H1 (cell line): ENCODE measurements at regions not wholly inside any gene's neighbourhood (a gene's known extent, or its start where the extent isn't known, plus 50 kb on each side); places are given as distances from the start of the nearest gene placed in this dataset.

Source experiments
- CTCF ChIA-PET: fragments of 300-600 bp; sonication (Branson Sonifier 250); formaldehyde crosslinking; loops from one replicate; lab custom pipeline; 2021; ENCODE audit not compliant: partially characterized antibody; lab: Charles Lee
- POLR2A ChIA-PET: fragments of 300-600 bp; sonication (Branson Sonifier 250); formaldehyde crosslinking; loops from one replicate; lab custom pipeline; 2021; ENCODE audit warnings: inconsistent platforms; ENCODE audit not compliant: partially characterized antibody; lab: Charles Lee
- DNase-seq, 2 experiments: peaks; one replicate each; pipeline versions ENCODE4 v3.0.0 to v3.0.0-alpha.2; 2010 to 2022; ENCODE audit warnings: low spot score in 2 of 2, low read depth in 1 of 2, mixed read lengths in 1 of 2
- FAIRE-seq: peaks from 2 replicates; lab custom pipeline; 2011; peaks lifted over from hg19 to GRCh38; lab: Jason Lieb, UNC
- H2AFZ ChIP-seq: 2 replicates; pipeline ENCODE4 v1.8.1; 2012; ENCODE audit warnings: low read length, inconsistent platforms
- H2AK5ac ChIP-seq: 2 replicates; pipeline ENCODE4 v1.6.1; 2013; ENCODE audit warnings: low read depth, low read length
- H2BK120ac ChIP-seq: replicated peaks from 2 replicates; pipeline ENCODE3; 2013; ENCODE audit warnings: low read depth, low read length, inconsistent platforms
- H2BK12ac ChIP-seq: 2 replicates; pipeline ENCODE4 v1.6.1; 2013; ENCODE audit warnings: low read depth, low read length
- H2BK15ac ChIP-seq: 2 replicates; pipeline ENCODE4 v1.6.1; 2013; ENCODE audit warnings: low read length
- H2BK20ac ChIP-seq: 2 replicates; pipeline ENCODE4 v1.6.1; 2013; ENCODE audit warnings: low read length
- H2BK5ac ChIP-seq: 2 replicates; pipeline ENCODE4 v1.6.1; 2013; ENCODE audit warnings: low read depth, low read length
- H3K14ac ChIP-seq: 2 replicates; pipeline ENCODE4 v1.6.1; 2013; ENCODE audit warnings: inconsistent platforms; ENCODE audit not compliant: insufficient read length
- H3K18ac ChIP-seq: 2 replicates; pipeline ENCODE4 v1.6.1; 2013; ENCODE audit warnings: low read length; ENCODE audit errors: extremely low read depth
- H3K23ac ChIP-seq: 2 replicates; pipeline ENCODE4 v1.6.1; 2013; ENCODE audit warnings: inconsistent platforms; ENCODE audit not compliant: insufficient read length
- H3K23me2 ChIP-seq: 2 replicates; pipeline ENCODE4 v1.6.1; 2013; ENCODE audit warnings: low read depth, low read length
- H3K27ac ChIP-seq: 2 replicates; pipeline ENCODE4 v1.6.1; 2011; ENCODE audit warnings: low read depth, low read length, inconsistent platforms
- H3K27me3 ChIP-seq, 4 experiments: replicated peaks in 1 of 4; 1 replicate in 1 of 4; 2 replicates in 3 of 4; pipeline versions ENCODE4 v1.6.1 to v1.8.1; 2011 to 2013; ENCODE audit warnings: low read length in 3 of 4, mild to moderate bottlenecking in 3 of 4, inconsistent platforms in 2 of 4, mixed read lengths in 2 of 4, moderate library complexity in 1 of 4; ENCODE audit not compliant: control insufficient read depth in 3 of 4, insufficient read depth in 3 of 4; ENCODE audit errors: extremely low read depth in 1 of 4
- H3K36me3 ChIP-seq, 4 experiments: 2 replicates each; pipeline versions ENCODE4 v1.6.1 to v1.8.1; 2011 to 2013; ENCODE audit warnings: mild to moderate bottlenecking in 4 of 4, low read length in 3 of 4, moderate library complexity in 2 of 4, control low read depth in 1 of 4, inconsistent platforms in 1 of 4; ENCODE audit not compliant: insufficient read depth in 4 of 4, control insufficient read depth in 2 of 4
- H3K4ac ChIP-seq: replicated peaks from 2 replicates; pipeline ENCODE3; 2013; ENCODE audit warnings: low read length, low read depth, mixed read lengths, inconsistent platforms; ENCODE audit not compliant: insufficient read length
- H3K4me1 ChIP-seq, 4 experiments: replicated peaks in 1 of 4; 1 replicate in 1 of 4; 2 replicates in 3 of 4; pipeline versions ENCODE4 v1.6.1 to v1.8.1; 2011 to 2013; ENCODE audit warnings: low read length in 3 of 4, inconsistent platforms in 2 of 4, mixed read lengths in 1 of 4; ENCODE audit not compliant: insufficient read depth in 4 of 4, control insufficient read depth in 3 of 4
- H3K4me2 ChIP-seq, 2 experiments: 2 replicates each; pipeline versions ENCODE4 v1.6.1 to v1.8.1; 2011 to 2013; ENCODE audit warnings: low read depth in 2 of 2, low read length in 2 of 2, control low read depth in 1 of 2, inconsistent platforms in 1 of 2, mild to moderate bottlenecking in 1 of 2; ENCODE audit not compliant: insufficient read depth in 1 of 2
- H3K4me3 ChIP-seq, 4 experiments: fragments of 200-600, 300-600 bp in 1 of 4; sonication (generic), shearing (Covaris generic), sonication (Bioruptor Twin) in 1 of 4; 2 replicates each; pipeline versions ENCODE4 v1.5.1 to v1.8.1; 2011 to 2016; ENCODE audit warnings: low read length in 4 of 4, low read depth in 3 of 4, control low read depth in 2 of 4, inconsistent platforms in 2 of 4, mild to moderate bottlenecking in 2 of 4, mixed read lengths in 1 of 4, moderate library complexity in 1 of 4; ENCODE audit not compliant: insufficient read depth in 2 of 4; ENCODE audit errors: extremely low read depth in 1 of 4
- H3K56ac ChIP-seq: replicated peaks from 2 replicates; pipeline ENCODE3; 2013; ENCODE audit warnings: low read depth, mild to moderate bottlenecking, mixed read lengths, low read length, inconsistent platforms; ENCODE audit not compliant: insufficient read length
- H3K79me1 ChIP-seq: 2 replicates; pipeline ENCODE4 v1.6.1; 2013; ENCODE audit warnings: low read depth, low read length, control low read depth
- H3K79me2 ChIP-seq, 2 experiments: 2 replicates each; pipeline versions ENCODE4 v1.6.1 to v1.8.1; 2012 to 2013; ENCODE audit warnings: low read length in 2 of 2, mild to moderate bottlenecking in 2 of 2, inconsistent platforms in 1 of 2; ENCODE audit not compliant: insufficient read depth in 2 of 2, control insufficient read depth in 1 of 2
- H3K9ac ChIP-seq, 4 experiments: replicated peaks in 1 of 4; 1 replicate in 1 of 4; 2 replicates in 3 of 4; pipeline versions ENCODE4 v1.6.1 to v1.8.1; 2011 to 2013; ENCODE audit warnings: low read depth in 3 of 4, low read length in 3 of 4, control low read depth in 2 of 4, mild to moderate bottlenecking in 2 of 4, moderate library complexity in 2 of 4, inconsistent platforms in 1 of 4; ENCODE audit errors: extremely low read depth in 1 of 4
- H3K9me3 ChIP-seq, 2 experiments: 2 replicates each; pipeline versions ENCODE4 v1.6.1 to v1.8.1; 2012 to 2013; ENCODE audit warnings: mild to moderate bottlenecking in 2 of 2, moderate library complexity in 2 of 2, control low read depth in 1 of 2, inconsistent platforms in 1 of 2, low read depth in 1 of 2, low read length in 1 of 2, mixed read lengths in 1 of 2; ENCODE audit not compliant: insufficient read depth in 2 of 2
- H4K20me1 ChIP-seq, 2 experiments: replicated peaks in 1 of 2; 2 replicates each; pipeline versions ENCODE3 to v1.8.1; 2011 to 2013; ENCODE audit warnings: inconsistent platforms in 2 of 2, low read length in 2 of 2, mild to moderate bottlenecking in 1 of 2; ENCODE audit not compliant: insufficient read depth in 2 of 2, control insufficient read depth in 1 of 2
- H4K5ac ChIP-seq: 2 replicates; pipeline ENCODE4 v1.6.1; 2013; ENCODE audit warnings: low read length, low read depth, mixed read lengths, inconsistent platforms; ENCODE audit not compliant: insufficient read length
- H4K8ac ChIP-seq: 2 replicates; pipeline ENCODE4 v1.8.0; 2013; ENCODE audit warnings: mild to moderate bottlenecking, moderate library complexity, low read length, inconsistent platforms; ENCODE audit not compliant: insufficient read depth; ENCODE audit errors: extremely low read depth
- H4K91ac ChIP-seq: replicated peaks from 2 replicates; pipeline ENCODE3; 2013; ENCODE audit warnings: low read length, mixed read lengths, inconsistent platforms; ENCODE audit not compliant: insufficient read length
- BRCA1 ChIP-seq: IDR thresholded peaks from 2 replicates; pipeline ENCODE4 v1.6.1; 2012; ENCODE audit warnings: low read depth, low read length, improper control_type of control experiment
- NANOG ChIP-seq: IDR thresholded peaks from 2 replicates; pipeline ENCODE4 v1.6.1; 2011; ENCODE audit warnings: low read length, low read depth, mild to moderate bottlenecking, inconsistent platforms; ENCODE audit not compliant: insufficient read depth, poor library complexity, severe bottlenecking
- RFX5 ChIP-seq: IDR thresholded peaks from 2 replicates; pipeline ENCODE4 v1.6.1; 2011; ENCODE audit warnings: low read depth, low read length, improper control_type of control experiment, borderline replicate concordance
- SUZ12 ChIP-seq: fragments of 200-600 bp; sonication (generic); IDR thresholded peaks from 2 replicates; pipeline ENCODE4 v1.6.1; 2012; ENCODE audit warnings: mild to moderate bottlenecking, inconsistent platforms, low read length, moderate library complexity, mixed read lengths
- TAF7 ChIP-seq: optimal IDR thresholded peaks from 2 replicates; pipeline ENCODE3; 2011; ENCODE audit warnings: low read depth, mild to moderate bottlenecking, inconsistent platforms, low read length, moderate library complexity, borderline replicate concordance
- WGBS, 2 experiments: shearing (Covaris generic) in 1 of 2; methylation state at CpG; one replicate each; pipeline versions ENCODE4 v1.1.6 to v1.1.7; 2013 to 2015; ENCODE audit warnings: low lambda C conversion rate in 2 of 2, mixed read lengths in 2 of 2, inconsistent platforms in 1 of 2, low coverage in 1 of 2, missing lambda C conversion rate in 1 of 2; ENCODE audit not compliant: insufficient replicate concordance in 2 of 2, insufficient coverage in 1 of 2, insufficient read length in 1 of 2; ENCODE audit errors: extremely low coverage in 1 of 2, missing lambda C conversion rate in 1 of 2; 5-methylcytosine and 5-hydroxymethylcytosine counted together
- TF ChIP-seq, protein P1 (sequence below): IDR thresholded peaks from 2 replicates; pipeline ENCODE4 v1.6.1; 2012; ENCODE audit warnings: inconsistent platforms

DNA sequence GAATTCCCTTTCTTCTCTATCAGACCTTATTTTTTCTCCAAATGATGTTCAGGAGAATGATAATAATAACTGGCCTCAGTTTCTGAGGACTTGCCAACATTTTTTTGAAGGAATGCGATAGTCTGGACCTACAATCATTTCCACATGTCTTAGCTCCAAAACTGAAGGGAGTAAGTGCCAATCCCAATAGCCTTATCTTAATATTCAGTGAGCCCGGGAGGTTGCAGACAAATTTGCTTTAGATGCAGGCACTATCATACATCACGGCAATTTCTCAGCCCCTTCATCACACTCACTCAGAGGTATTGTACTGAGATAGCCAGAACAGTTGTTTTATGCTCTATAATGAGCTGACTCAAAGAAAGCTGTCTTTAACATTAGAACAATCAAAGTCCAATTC lies 796.9 kb downstream of the ADGRL2 start:
- Histone ChIP-seq H3K79me2 (no peaks in the 10 kb centered on the region), H3K4me1 (peaks cover 0 to 5% (median 0%) of the 10 kb centered on the region in 4 experiments; a peak in 2 of 7 replicates), H2BK120ac (no peak overlapping the region), H3K23me2 (no peaks in the 10 kb centered on the region), H3K56ac (no peak overlapping the region), H3K9ac (no peak overlapping the region), H4K5ac (no peak overlapping the region), H3K14ac (no peak overlapping the region), H3K18ac (no peak overlapping the region), H3K4me2 (no peak overlapping the region), H2BK12ac (no peak overlapping the region), H2AK5ac (no peak overlapping the region), H3K27me3 (no peaks in the 10 kb centered on the region), H2BK15ac (no peak overlapping the region), H2AFZ (no peak overlapping the region), H3K9me3 (no peaks in the 10 kb centered on the region), H3K27ac (no peak overlapping the region), H3K4me3 (no peak overlapping the region), H2BK5ac (no peak overlapping the region), H4K20me1 (no peaks in the 10 kb centered on the region), H4K91ac (no peak overlapping the region), H4K8ac (no peak overlapping the region), H2BK20ac (no peak overlapping the region), H3K79me1 (no peaks in the 10 kb centered on the region), H3K23ac (no peak overlapping the region), H3K36me3 (no peaks in the 10 kb centered on the region), H3K4ac (no peak overlapping the region)
- CTCF ChIA-PET: interaction anchor here (0.6 kb wide), 1 partner anchor 22 kb away, joined by 3 read pairs; no protein-coding TSS in a partner anchor
- POLR2A ChIA-PET: no interaction called here
- DNase-seq (no peak), FAIRE-seq (no peak)
- WGBS, 2 experiments: 87% methylated on average over 3 of the region's 3 CpGs; no CpG with 5 or more reads in 1 of the 2 experiments
- TF ChIP-seq, protein P1, sequence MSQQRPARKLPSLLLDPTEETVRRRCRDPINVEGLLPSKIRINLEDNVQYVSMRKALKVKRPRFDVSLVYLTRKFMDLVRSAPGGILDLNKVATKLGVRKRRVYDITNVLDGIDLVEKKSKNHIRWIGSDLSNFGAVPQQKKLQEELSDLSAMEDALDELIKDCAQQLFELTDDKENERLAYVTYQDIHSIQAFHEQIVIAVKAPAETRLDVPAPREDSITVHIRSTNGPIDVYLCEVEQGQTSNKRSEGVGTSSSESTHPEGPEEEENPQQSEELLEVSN: no peak
- TF ChIP-seq RFX5 (no peak), NANOG (no peak), BRCA1 (no peak), SUZ12 (no peak), TAF7 (no peak)
